ENCODE measurements at regions not wholly inside any gene's neighbourhood (a gene's known extent, or its start where the extent isn't known, plus 50 kb on each side); places are given as distances from the start of the nearest gene placed in this dataset.

- peaks cover 2% of the 10 kb centered on the region for H3K4me1 Mint-ChIP-seq
- no peak for TF ChIP-seq CTCF (conservative IDR thresholded peaks at IDR 0.05)
- no peaks in the 10 kb centered on the region for H3K36me3 Mint-ChIP-seq (ENCODE audit: low read depth)
- H3K4me1 ChIP-seq (ENCODE audit: control insufficient read depth, insufficient read depth, low read length): no peaks in the 10 kb centered on the region
- DNase-seq: no peak
- no peaks in the 10 kb centered on the region for H3K9me3 Mint-ChIP-seq
- H3K4me3 ChIP-seq (ENCODE audit: low read length): no peak overlapping the region
- no peak overlapping the region for H3K27ac Mint-ChIP-seq
- H3K9ac ChIP-seq (ENCODE audit: extremely low read depth, low read length, poor library complexity, severe bottlenecking): no peak overlapping the region
- no peaks in the 10 kb centered on the region for H3K27me3 Mint-ChIP-seq (ENCODE audit: insufficient read depth)
- 92 to 100% methylated on average over 1 to 2 of the region's 2 CpGs for WGBS, 2 experiments (ENCODE audit: insufficient coverage in 1 of 2, insufficient read length in 1 of 2)
- no peak overlapping the region for H3K27ac ChIP-seq (ENCODE audit: low read depth, low read length)
- H3K4me3 Mint-ChIP-seq: no peak overlapping the region
- no peaks in the 10 kb centered on the region for H3K27me3 ChIP-seq (ENCODE audit: control insufficient read depth, insufficient read depth, low read length, poor library complexity, severe bottlenecking)
- H3K36me3 ChIP-seq (ENCODE audit: control insufficient read depth, insufficient read depth, low read length): no peaks in the 10 kb centered on the region
- H3K9me3 ChIP-seq (ENCODE audit: control insufficient read depth, low read length): no peaks in the 10 kb centered on the region
These were observed 817.8 kb upstream of the NECTIN3 start for GRCh38 chr3:110253794-110254193.

- Mint-ChIP-seq H3K36me3 (ENCODE audit: low read depth) (no peaks in the 10 kb centered on the region), H3K27ac (no peak overlapping the region), H3K9me3 (no peaks in the 10 kb centered on the region), H3K4me1 (peaks cover 2% of the 10 kb centered on the region), H3K4me3 (no peak overlapping the region), H3K27me3 (ENCODE audit: insufficient read depth) (no peaks in the 10 kb centered on the region)
- H3K27ac ChIP-seq (ENCODE audit: low read depth, low read length): no peak overlapping the region
- H3K4me3 ChIP-seq (ENCODE audit: low read length): no peak overlapping the region
- WGBS, 2 experiments (ENCODE audit: insufficient coverage in 1 of 2, insufficient read length in 1 of 2): 87 to 94% methylated on average over 7 of the region's 7 CpGs
- no peak for TF ChIP-seq CTCF (conservative IDR thresholded peaks at IDR 0.05)
- H3K9ac ChIP-seq (ENCODE audit: extremely low read depth, low read length, poor library complexity, severe bottlenecking): no peak overlapping the region
- no peak for DNase-seq
- H3K4me1 ChIP-seq (ENCODE audit: control insufficient read depth, insufficient read depth, low read length): no peaks in the 10 kb centered on the region
- no peaks in the 10 kb centered on the region for H3K36me3 ChIP-seq (ENCODE audit: control insufficient read depth, insufficient read depth, low read length)
- no peaks in the 10 kb centered on the region for H3K9me3 ChIP-seq (ENCODE audit: control insufficient read depth, low read length)
- no peaks in the 10 kb centered on the region for H3K27me3 ChIP-seq (ENCODE audit: control insufficient read depth, insufficient read depth, low read length, poor library complexity, severe bottlenecking)
These were observed 817.0 kb upstream of the NECTIN3 start for GRCh38 chr3:110254591-110254990.

GRCh38 chr3:110261141-110261540 is 810.5 kb upstream of the NECTIN3 start:
- Mint-ChIP-seq H3K9me3 (no peaks in the 10 kb centered on the region), H3K4me1 (peaks cover 13% of the 10 kb centered on the region), H3K36me3 (ENCODE audit: low read depth) (no peaks in the 10 kb centered on the region), H3K27me3 (ENCODE audit: insufficient read depth) (no peaks in the 10 kb centered on the region), H3K4me3 (no peak overlapping the region), H3K27ac (no peak overlapping the region)
- no peak overlapping the region for H3K27ac ChIP-seq (ENCODE audit: low read depth, low read length)
- WGBS, 2 experiments (ENCODE audit: insufficient coverage in 1 of 2, insufficient read length in 1 of 2): 97 to 100% methylated on average over 1 of the region's 1 CpG
- no peak overlapping the region for H3K4me3 ChIP-seq (ENCODE audit: low read length)
- no peak for TF ChIP-seq CTCF (conservative IDR thresholded peaks at IDR 0.05)
- no peak for DNase-seq
- no peaks in the 10 kb centered on the region for H3K27me3 ChIP-seq (ENCODE audit: control insufficient read depth, insufficient read depth, low read length, poor library complexity, severe bottlenecking)
- no peak overlapping the region for H3K9ac ChIP-seq (ENCODE audit: extremely low read depth, low read length, poor library complexity, severe bottlenecking)
- H3K9me3 ChIP-seq (ENCODE audit: control insufficient read depth, low read length): no peaks in the 10 kb centered on the region
- no peaks in the 10 kb centered on the region for H3K36me3 ChIP-seq (ENCODE audit: control insufficient read depth, insufficient read depth, low read length)
- peaks cover 3% of the 10 kb centered on the region for H3K4me1 ChIP-seq (ENCODE audit: control insufficient read depth, insufficient read depth, low read length)

Data from endodermal cell (in vitro differentiated cells).